C4-2B (cell line): ENCODE measurements at regions not wholly inside any gene's neighbourhood (a gene's known extent, or its start where the extent isn't known, plus 50 kb on each side); places are given as distances from the start of the nearest gene placed in this dataset.

Source experiments
- ZFX ChIP-seq: fragments of 450-650 bp; IDR thresholded peaks from 2 replicates; pipeline ENCODE4 v1.6.1; 2017
- TF ChIP-seq, protein P1 (sequence below): fragments of 450-650 bp; conservative IDR thresholded peaks from 2 replicates; pipeline ENCODE4 v1.5.1; 2017; ENCODE audit warnings: mild to moderate bottlenecking

DNA sequence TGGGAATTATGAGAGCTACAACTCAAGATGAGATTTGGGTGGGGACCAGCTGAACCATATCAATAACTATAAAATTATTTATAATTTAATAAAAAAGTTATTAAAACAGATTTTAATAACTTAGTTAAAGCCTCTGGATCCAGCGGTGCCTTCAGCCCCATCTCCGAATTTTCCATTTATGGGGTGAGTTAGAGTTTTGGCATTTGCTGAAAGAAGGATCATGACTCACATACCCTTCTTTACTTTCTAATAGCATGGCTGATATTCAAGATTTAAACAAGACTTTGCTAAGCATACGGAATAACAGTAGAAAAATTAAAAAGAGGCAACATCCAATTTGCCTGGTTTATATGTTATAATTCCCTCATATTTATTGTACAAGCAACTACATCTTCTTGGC is 94.5 kb downstream of the RDH14 start:
- TF ChIP-seq, protein P1, sequence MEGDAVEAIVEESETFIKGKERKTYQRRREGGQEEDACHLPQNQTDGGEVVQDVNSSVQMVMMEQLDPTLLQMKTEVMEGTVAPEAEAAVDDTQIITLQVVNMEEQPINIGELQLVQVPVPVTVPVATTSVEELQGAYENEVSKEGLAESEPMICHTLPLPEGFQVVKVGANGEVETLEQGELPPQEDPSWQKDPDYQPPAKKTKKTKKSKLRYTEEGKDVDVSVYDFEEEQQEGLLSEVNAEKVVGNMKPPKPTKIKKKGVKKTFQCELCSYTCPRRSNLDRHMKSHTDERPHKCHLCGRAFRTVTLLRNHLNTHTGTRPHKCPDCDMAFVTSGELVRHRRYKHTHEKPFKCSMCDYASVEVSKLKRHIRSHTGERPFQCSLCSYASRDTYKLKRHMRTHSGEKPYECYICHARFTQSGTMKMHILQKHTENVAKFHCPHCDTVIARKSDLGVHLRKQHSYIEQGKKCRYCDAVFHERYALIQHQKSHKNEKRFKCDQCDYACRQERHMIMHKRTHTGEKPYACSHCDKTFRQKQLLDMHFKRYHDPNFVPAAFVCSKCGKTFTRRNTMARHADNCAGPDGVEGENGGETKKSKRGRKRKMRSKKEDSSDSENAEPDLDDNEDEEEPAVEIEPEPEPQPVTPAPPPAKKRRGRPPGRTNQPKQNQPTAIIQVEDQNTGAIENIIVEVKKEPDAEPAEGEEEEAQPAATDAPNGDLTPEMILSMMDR = no peak
- TF ChIP-seq ZFX = no peak
